HEK293 (cell line): ENCODE measurements at regions not wholly inside any gene's neighbourhood (a gene's known extent, or its start where the extent isn't known, plus 50 kb on each side); places are given as distances from the start of the nearest gene placed in this dataset.

ENCODE experiments used
- CTCF ChIA-PET: fragments of 350-600 bp; formaldehyde crosslinking; extraction: SDS; loops from one replicate; lab custom pipeline; 2021; ENCODE audit warnings: antibody characterized with exemption; lab: Yijun Ruan, JAX
- POLR2A ChIA-PET: fragments of 300-600 bp; formaldehyde crosslinking; extraction: SDS; loops from one replicate; lab custom pipeline; 2020; ENCODE audit warnings: antibody characterized with exemption, inconsistent platforms; lab: Yijun Ruan, JAX
- H3K27ac ChIP-seq: fragments of 200-500 bp; sonication (Bioruptor generic); 2 replicates; pipeline ENCODE4 v1.5.1; 2014; ENCODE audit warnings: low read depth, low read length, control low read depth, inconsistent platforms; ENCODE audit errors: extremely low read depth
- H3K36me3 ChIP-seq, 2 experiments: fragments of 200-500 bp in 1 of 2; sonication (Bioruptor generic) in 1 of 2; 1 replicate in 1 of 2; 2 replicates in 1 of 2; pipeline ENCODE4 v1.5.1; 2014 to 2017; ENCODE audit warnings: inconsistent platforms in 2 of 2, low read length in 2 of 2; ENCODE audit not compliant: control insufficient read depth in 2 of 2, insufficient read depth in 1 of 2
- H3K4me1 ChIP-seq: fragments of 200-500 bp; sonication (Bioruptor generic); 2 replicates; pipeline ENCODE4 v1.5.1; 2014; ENCODE audit warnings: mild to moderate bottlenecking, low read length, inconsistent platforms; ENCODE audit not compliant: control insufficient read depth, insufficient read depth
- H3K4me3 ChIP-seq: 2 replicates; pipeline ENCODE4 v1.5.1; 2011; ENCODE audit warnings: low read depth, mild to moderate bottlenecking, control low read depth, low read length, moderate library complexity
- H3K9me3 ChIP-seq: fragments of 200-500 bp; sonication (Bioruptor generic); 2 replicates; pipeline ENCODE4 v1.5.1; 2014; ENCODE audit warnings: low read depth, low read length, inconsistent platforms; ENCODE audit not compliant: control insufficient read depth, insufficient read depth
- HOXA7 ChIP-seq: sonication (generic); formaldehyde crosslinking; IDR thresholded peaks from 2 replicates; pipeline ENCODE4 v1.8.1; 2022; ENCODE audit warnings: missing genetic modification reagents, borderline replicate concordance
- HOXC10 ChIP-seq: sonication (generic); formaldehyde crosslinking; IDR thresholded peaks from 2 replicates; pipeline ENCODE4 v1.8.1; 2023; ENCODE audit warnings: mild to moderate bottlenecking, missing genetic modification reagents
- IKZF3 ChIP-seq: fragments of 450-650 bp; IDR thresholded peaks from 2 replicates; pipeline ENCODE4 v1.5.0; 2018; ENCODE audit warnings: missing biosample characterization, mild to moderate bottlenecking, missing genetic modification characterization, moderate library complexity
- SETDB1 ChIP-seq: IDR thresholded peaks from one replicate; pipeline ENCODE4 v1.6.1; 2017; ENCODE audit warnings: mild to moderate bottlenecking, low read length, moderate library complexity, mixed read lengths; ENCODE audit not compliant: insufficient read length
- TCF7L2 ChIP-seq: IDR thresholded peaks from 2 replicates; pipeline ENCODE4 v1.6.1; 2011; ENCODE audit warnings: low read depth, mild to moderate bottlenecking, inconsistent platforms, low read length, moderate library complexity, borderline replicate concordance
- ZNF10 ChIP-seq: fragments of 450-650 bp; formaldehyde crosslinking; IDR thresholded peaks from 2 replicates; pipeline ENCODE4 v1.5.1; 2017; ENCODE audit warnings: missing biosample characterization, missing genetic modification characterization
- ZNF121 ChIP-seq: fragments of 450-650 bp; formaldehyde crosslinking; IDR thresholded peaks from 2 replicates; pipeline ENCODE4 v1.5.1; 2016; ENCODE audit warnings: missing biosample characterization, missing genetic modification characterization
- ZNF138 ChIP-seq: fragments of 450-650 bp; formaldehyde crosslinking; IDR thresholded peaks from 2 replicates; pipeline ENCODE4 v1.5.1; 2016; ENCODE audit warnings: missing biosample characterization, missing genetic modification characterization, borderline replicate concordance
- ZNF350 ChIP-seq: fragments of 450-650 bp; formaldehyde crosslinking; IDR thresholded peaks from 2 replicates; pipeline ENCODE4 v1.5.0; 2017; ENCODE audit warnings: missing biosample characterization, mild to moderate bottlenecking, missing genetic modification characterization
- ZNF37A ChIP-seq: fragments of 450-650 bp; IDR thresholded peaks from 2 replicates; pipeline ENCODE4 v1.5.1; 2018; ENCODE audit warnings: missing biosample characterization, missing genetic modification characterization
- ZNF391 ChIP-seq: fragments of 450-650 bp; formaldehyde crosslinking; IDR thresholded peaks from 2 replicates; pipeline ENCODE4 v1.5.1; 2016; ENCODE audit warnings: low read depth, missing biosample characterization, missing genetic modification characterization, borderline replicate concordance
- ZNF529 ChIP-seq: fragments of 450-650 bp; formaldehyde crosslinking; IDR thresholded peaks from 2 replicates; pipeline ENCODE4 v1.5.1; 2017; ENCODE audit warnings: missing genetic modification characterization, missing biosample characterization; ENCODE audit not compliant: insufficient replicate concordance
- ZNF530 ChIP-seq: fragments of 450-650 bp; formaldehyde crosslinking; IDR thresholded peaks from 2 replicates; pipeline ENCODE4 v1.5.1; 2016; ENCODE audit warnings: low read depth, missing biosample characterization, missing genetic modification characterization
- ZNF585B ChIP-seq: fragments of 450-650 bp; formaldehyde crosslinking; IDR thresholded peaks from 2 replicates; pipeline ENCODE4 v1.5.1; 2016; ENCODE audit warnings: missing biosample characterization, missing genetic modification characterization
- ZNF610 ChIP-seq: fragments of 450-650 bp; formaldehyde crosslinking; IDR thresholded peaks from 2 replicates; pipeline ENCODE4 v1.5.1; 2016; ENCODE audit warnings: missing biosample characterization, missing genetic modification characterization, borderline replicate concordance
- ZNF76 ChIP-seq: fragments of 450-650 bp; formaldehyde crosslinking; IDR thresholded peaks from 2 replicates; pipeline ENCODE4; 2016; ENCODE audit warnings: low read depth, missing biosample characterization, missing genetic modification characterization, borderline replicate concordance
- TF ChIP-seq, protein P1 (sequence below): sonication (generic); formaldehyde crosslinking; IDR thresholded peaks from 2 replicates; pipeline ENCODE4 v1.8.1; 2022; ENCODE audit warnings: mild to moderate bottlenecking, moderate library complexity, missing genetic modification reagents
- TF ChIP-seq, protein P2 (sequence below): fragments of 450-650 bp; formaldehyde crosslinking; IDR thresholded peaks from 2 replicates; pipeline ENCODE4 v1.5.1; 2016; ENCODE audit warnings: missing biosample characterization, missing genetic modification characterization
- TF ChIP-seq, protein P3 (sequence below): fragments of 450-650 bp; formaldehyde crosslinking; IDR thresholded peaks from 2 replicates; pipeline ENCODE4 v1.5.1; 2016; ENCODE audit warnings: missing biosample characterization, missing genetic modification characterization

DNA sequence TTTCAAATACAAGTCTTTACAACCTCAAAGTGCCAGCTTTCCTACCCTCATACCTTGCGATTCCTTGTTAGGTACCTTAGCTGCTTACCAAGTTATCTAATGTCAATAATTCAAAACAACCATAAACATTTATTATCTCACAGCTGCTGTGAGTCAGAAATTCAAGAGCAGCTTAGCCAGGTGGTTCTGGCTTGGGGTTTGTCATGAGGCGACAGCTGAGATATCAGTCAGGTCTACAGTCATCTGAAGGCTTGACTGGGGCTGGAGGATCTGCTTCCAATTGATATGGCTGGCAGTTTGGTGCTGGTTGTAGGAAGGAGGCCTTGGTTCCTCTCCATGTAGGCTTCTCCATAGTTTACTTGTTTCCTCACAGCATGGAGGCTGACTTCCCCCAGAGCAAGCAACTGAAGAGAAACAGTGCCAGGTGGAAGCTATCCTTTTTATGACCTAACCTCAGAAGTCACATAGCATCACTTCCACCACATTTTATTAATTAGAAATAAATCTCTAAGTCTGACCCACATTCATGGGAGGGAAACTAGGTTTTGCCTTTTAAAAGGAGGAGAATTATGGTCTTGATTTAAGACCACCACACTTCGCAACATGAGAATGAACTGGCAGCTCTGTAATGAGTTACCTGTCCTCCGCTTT lies 103.3 kb upstream of the FGGY start:
- CTCF ChIA-PET, result no interaction called here
- no peaks in the 10 kb centered on the region for H3K36me3 ChIP-seq
- H3K9me3 ChIP-seq, result no peaks in the 10 kb centered on the region
- TF ChIP-seq ZNF37A, result no peak
- TF ChIP-seq, protein P1, sequence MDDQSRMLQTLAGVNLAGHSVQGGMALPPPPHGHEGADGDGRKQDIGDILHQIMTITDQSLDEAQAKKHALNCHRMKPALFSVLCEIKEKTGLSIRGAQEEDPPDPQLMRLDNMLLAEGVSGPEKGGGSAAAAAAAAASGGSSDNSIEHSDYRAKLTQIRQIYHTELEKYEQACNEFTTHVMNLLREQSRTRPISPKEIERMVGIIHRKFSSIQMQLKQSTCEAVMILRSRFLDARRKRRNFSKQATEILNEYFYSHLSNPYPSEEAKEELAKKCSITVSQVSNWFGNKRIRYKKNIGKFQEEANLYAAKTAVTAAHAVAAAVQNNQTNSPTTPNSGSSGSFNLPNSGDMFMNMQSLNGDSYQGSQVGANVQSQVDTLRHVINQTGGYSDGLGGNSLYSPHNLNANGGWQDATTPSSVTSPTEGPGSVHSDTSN (CRISPR knock-in tag), result no peak
- TF ChIP-seq ZNF10 (tag by site-specific recombination), result no peak
- TF ChIP-seq ZNF610 (tag by site-specific recombination), result no peak
- TF ChIP-seq, protein P2, sequence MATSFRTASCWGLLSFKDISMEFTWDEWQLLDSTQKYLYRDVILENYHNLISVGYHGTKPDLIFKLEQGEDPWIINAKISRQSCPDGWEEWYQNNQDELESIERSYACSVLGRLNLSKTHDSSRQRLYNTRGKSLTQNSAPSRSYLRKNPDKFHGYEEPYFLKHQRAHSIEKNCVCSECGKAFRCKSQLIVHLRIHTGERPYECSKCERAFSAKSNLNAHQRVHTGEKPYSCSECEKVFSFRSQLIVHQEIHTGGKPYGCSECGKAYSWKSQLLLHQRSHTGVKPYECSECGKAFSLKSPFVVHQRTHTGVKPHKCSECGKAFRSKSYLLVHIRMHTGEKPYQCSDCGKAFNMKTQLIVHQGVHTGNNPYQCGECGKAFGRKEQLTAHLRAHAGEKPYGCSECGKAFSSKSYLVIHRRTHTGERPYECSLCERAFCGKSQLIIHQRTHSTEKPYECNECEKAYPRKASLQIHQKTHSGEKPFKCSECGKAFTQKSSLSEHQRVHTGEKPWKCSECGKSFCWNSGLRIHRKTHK (tag by site-specific recombination), result no peak
- no peak for TF ChIP-seq ZNF530 (tag by site-specific recombination)
- TF ChIP-seq ZNF391 (tag by site-specific recombination), result no peak
- peak; percentile 84; the same call in 1 of the 2 replicates for TF ChIP-seq ZNF350 (tag by site-specific recombination)
- peak; percentile 83 for TF ChIP-seq SETDB1
- TF ChIP-seq HOXC10 (CRISPR knock-in tag), result no peak
- TF ChIP-seq, protein P3, sequence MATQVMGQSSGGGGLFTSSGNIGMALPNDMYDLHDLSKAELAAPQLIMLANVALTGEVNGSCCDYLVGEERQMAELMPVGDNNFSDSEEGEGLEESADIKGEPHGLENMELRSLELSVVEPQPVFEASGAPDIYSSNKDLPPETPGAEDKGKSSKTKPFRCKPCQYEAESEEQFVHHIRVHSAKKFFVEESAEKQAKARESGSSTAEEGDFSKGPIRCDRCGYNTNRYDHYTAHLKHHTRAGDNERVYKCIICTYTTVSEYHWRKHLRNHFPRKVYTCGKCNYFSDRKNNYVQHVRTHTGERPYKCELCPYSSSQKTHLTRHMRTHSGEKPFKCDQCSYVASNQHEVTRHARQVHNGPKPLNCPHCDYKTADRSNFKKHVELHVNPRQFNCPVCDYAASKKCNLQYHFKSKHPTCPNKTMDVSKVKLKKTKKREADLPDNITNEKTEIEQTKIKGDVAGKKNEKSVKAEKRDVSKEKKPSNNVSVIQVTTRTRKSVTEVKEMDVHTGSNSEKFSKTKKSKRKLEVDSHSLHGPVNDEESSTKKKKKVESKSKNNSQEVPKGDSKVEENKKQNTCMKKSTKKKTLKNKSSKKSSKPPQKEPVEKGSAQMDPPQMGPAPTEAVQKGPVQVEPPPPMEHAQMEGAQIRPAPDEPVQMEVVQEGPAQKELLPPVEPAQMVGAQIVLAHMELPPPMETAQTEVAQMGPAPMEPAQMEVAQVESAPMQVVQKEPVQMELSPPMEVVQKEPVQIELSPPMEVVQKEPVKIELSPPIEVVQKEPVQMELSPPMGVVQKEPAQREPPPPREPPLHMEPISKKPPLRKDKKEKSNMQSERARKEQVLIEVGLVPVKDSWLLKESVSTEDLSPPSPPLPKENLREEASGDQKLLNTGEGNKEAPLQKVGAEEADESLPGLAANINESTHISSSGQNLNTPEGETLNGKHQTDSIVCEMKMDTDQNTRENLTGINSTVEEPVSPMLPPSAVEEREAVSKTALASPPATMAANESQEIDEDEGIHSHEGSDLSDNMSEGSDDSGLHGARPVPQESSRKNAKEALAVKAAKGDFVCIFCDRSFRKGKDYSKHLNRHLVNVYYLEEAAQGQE, result no peak
- no peak for TF ChIP-seq HOXA7 (CRISPR knock-in tag)
- TF ChIP-seq ZNF121 (tag by site-specific recombination), result no peak
- H3K4me1 ChIP-seq, result peaks cover 8% of the 10 kb centered on the region; the same call in 1 of the 2 replicates
- no peak overlapping the region for H3K27ac ChIP-seq
- POLR2A ChIA-PET, result interaction anchor here (1.1 kb wide), 1 partner anchor 21 kb away, joined by 3 read pairs; no protein-coding TSS in a partner anchor
- H3K4me3 ChIP-seq, result no peak overlapping the region

DNA sequence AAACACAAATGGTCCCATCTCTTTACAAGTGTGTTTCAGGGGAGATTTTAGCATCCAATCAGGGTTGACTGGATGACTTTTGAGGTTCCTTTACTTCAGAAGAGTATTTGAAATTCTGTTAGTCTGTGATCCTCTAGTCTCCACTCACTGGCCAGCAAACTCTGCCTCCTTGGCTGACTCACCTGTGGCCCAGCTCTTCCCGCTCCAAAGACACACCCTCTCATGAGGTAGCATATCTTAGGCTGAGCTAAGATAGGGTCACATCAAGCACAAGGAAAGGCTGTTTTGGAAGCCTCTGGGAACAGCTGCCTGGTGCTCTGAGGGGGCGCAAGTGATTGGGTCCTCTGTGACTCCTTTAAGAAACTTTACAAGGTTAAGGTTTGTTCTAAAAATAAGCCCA lies 102.3 kb upstream of the FGGY start:
- ChIA-PET CTCF (no interaction called here), POLR2A (no interaction called here)
- Histone ChIP-seq H3K27ac (no peak overlapping the region), H3K4me3 (no peak overlapping the region), H3K36me3 (no peaks in the 10 kb centered on the region), H3K4me1 (peaks cover 13% of the 10 kb centered on the region; the same call in 1 of the 2 replicates)
- TF ChIP-seq ZNF585B (no peak), TCF7L2 (no peak), ZNF138 (tag by site-specific recombination) (no peak), ZNF529 (tag by site-specific recombination) (no peak), IKZF3 (tag by site-specific recombination) (no peak), ZNF76 (tag by site-specific recombination) (no peak)
- TF ChIP-seq, all 188 proteins: peak for 0
- H3K9me3 ChIP-seq, result no peaks in the 10 kb centered on the region
